OCI-LY3 (cell line): ENCODE measurements at regions not wholly inside any gene's neighbourhood (a gene's known extent, or its start where the extent isn't known, plus 50 kb on each side); places are given as distances from the start of the nearest gene placed in this dataset.

Experiments used
- CTCF ChIP-seq: fragments of 200-600, 300-600 bp; sonication (generic); IDR thresholded peaks from 2 replicates; pipeline ENCODE4 v1.5.1; 2014; ENCODE audit warnings: antibody characterized with exemption, low read length, low read depth
- EZH2phosphoT487 ChIP-seq: fragments of 200-600 bp; shearing (Covaris generic); IDR thresholded peaks from 2 replicates; pipeline ENCODE4 v1.6.1; 2018; ENCODE audit warnings: antibody characterized with exemption, mixed run types, low read depth

DNA sequence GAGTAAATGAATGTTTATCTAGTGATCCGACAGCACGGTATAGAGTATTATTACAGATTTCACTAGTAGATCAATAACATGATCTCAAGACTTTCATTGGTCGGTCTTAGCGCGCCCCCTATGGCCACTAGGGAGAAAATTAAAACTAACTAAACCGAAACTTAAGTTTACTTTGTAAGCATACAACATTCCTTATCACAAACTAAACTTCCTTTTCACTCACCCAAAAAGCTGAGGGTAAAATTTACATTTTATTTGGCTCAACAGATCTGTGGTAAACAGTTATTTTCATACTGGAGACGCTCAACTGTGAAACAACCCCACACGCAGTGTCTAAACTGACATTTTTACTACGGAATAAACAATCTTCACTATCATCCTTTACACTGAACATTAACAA, 215.6 kb upstream of the MAP2 start:
- peak; percentile 85 for TF ChIP-seq CTCF
- no peak for TF ChIP-seq EZH2phosphoT487
